DND-41 (cell line): ENCODE measurements at regions not wholly inside any gene's neighbourhood (a gene's known extent, or its start where the extent isn't known, plus 50 kb on each side); places are given as distances from the start of the nearest gene placed in this dataset.

Experiments used
- EZH2 ChIP-seq: IDR thresholded peaks from 3 replicates; pipeline ENCODE4 v1.6.1; 2012; ENCODE audit warnings: borderline replicate concordance, low read depth, mild to moderate bottlenecking, moderate library complexity, low read length, inconsistent platforms; ENCODE audit not compliant: severe bottlenecking
- TF ChIP-seq, protein P1 (sequence below): IDR thresholded peaks from 2 replicates; pipeline ENCODE4 v1.5.1; 2012; ENCODE audit warnings: borderline replicate concordance, low read length, moderate library complexity, mild to moderate bottlenecking; ENCODE audit not compliant: poor library complexity, severe bottlenecking; ENCODE audit errors: extremely low read depth

- TF ChIP-seq, protein P1, sequence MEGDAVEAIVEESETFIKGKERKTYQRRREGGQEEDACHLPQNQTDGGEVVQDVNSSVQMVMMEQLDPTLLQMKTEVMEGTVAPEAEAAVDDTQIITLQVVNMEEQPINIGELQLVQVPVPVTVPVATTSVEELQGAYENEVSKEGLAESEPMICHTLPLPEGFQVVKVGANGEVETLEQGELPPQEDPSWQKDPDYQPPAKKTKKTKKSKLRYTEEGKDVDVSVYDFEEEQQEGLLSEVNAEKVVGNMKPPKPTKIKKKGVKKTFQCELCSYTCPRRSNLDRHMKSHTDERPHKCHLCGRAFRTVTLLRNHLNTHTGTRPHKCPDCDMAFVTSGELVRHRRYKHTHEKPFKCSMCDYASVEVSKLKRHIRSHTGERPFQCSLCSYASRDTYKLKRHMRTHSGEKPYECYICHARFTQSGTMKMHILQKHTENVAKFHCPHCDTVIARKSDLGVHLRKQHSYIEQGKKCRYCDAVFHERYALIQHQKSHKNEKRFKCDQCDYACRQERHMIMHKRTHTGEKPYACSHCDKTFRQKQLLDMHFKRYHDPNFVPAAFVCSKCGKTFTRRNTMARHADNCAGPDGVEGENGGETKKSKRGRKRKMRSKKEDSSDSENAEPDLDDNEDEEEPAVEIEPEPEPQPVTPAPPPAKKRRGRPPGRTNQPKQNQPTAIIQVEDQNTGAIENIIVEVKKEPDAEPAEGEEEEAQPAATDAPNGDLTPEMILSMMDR = no peak
- no peak for TF ChIP-seq EZH2
Measured at GRCh38 chr5:93280518-93280917, 300.5 kb downstream of the NR2F1-AS1 start.
